Stimulated activated CD4-positive, alpha-beta T cell treated with anti-CD3 and anti-CD28 coated beads, TNF-alpha, amount 100 ng/mL, for 1 hour (primary cell): ENCODE measurements at regions not wholly inside any gene's neighbourhood (a gene's known extent, or its start where the extent isn't known, plus 50 kb on each side); places are given as distances from the start of the nearest gene placed in this dataset.

Source experiments
- DNase-seq, 3 donors: peaks; one replicate each; pipeline ENCODE4 v3.0.0-alpha.2; 2020; ENCODE audit warnings: low read depth in 3 of 3, low spot score in 1 of 3

DNA sequence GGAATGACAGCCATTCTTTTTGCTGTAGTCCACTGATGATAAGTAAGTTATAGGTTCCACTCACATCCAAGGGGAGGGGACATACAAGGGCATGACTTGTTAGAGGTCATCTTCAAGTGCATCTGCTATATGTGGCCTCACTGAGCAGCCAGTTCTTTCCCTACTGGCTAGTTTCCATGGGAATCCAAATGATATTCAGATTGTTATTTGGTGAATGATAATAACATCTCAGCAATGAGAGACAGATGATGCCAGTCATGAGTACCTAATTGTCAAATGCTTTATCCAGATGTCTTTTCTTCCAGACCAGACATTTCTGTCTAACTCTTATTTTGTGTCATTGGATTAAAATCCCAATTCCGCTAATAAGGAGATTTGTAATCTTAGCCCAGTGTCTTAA is 460.4 kb upstream of the BOD1L1 start:
- no peak for DNase-seq

DNA sequence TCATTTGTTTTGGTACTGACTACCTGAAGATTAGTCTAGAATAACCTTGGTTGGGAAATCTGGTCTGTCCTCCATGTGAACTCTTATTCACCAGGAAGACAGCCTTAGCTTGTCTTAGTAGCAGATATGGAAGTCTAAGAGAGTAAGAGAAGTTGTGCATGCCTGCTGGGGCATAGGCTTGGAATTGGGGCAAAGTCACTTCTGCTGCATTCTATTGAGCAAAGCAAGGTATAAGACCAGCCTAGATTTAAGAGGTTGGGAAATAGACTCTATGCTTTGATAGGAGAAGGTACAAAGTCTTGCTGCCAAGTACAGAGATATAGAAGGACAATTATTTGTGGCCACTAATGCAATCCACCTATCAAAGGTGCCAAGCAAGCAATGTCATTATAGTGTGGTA is 464.0 kb upstream of the BOD1L1 start:
- no peak for DNase-seq

DNA sequence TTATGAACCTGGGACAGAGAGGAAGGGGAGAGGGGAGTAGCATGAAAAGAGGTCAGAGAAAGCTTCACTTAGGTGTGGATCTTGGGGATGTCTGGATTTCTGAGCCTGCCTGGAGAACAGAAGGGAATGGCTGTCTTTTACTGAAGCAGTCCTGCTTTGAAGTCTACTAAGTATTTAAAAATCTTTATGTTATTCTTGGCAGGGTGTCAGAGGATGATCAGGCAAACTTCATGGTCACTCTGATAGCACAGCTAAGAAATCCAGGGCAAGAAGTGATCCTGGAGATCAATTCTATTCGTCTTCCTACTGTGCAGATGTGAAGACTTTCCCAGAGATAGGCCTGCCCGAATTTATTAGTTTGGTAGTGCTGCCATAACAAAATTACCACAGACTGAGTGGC is 464.4 kb upstream of the BOD1L1 start:
- no peak for DNase-seq

GRCh38 chr4:14092741-14093140 is 465.2 kb upstream of the BOD1L1 start:
- no peak for DNase-seq

DNA sequence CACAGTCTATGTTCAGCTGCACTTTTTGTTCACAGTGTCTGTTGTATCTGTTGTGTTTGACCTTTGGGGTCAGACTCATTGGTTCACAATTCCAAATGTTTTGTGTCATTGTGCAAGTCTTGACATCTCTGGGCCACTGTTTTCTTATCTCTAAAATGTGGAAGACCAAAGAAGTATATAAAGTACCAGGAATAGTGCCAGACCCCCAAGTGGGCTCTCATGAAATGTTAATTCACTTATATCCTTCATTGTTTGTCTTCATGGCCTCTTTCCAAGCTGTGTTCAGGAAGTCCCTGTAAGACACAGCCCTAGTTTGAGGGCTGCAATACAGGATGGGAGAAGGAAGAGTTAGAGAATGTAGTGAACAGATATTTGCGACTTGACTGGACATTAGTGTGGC is 468.3 kb upstream of the BOD1L1 start:
- no peak for DNase-seq

- no peak for DNase-seq
Measured at GRCh38 chr4:14096396-14096965, 469.0 kb upstream of the BOD1L1 start.

DNA sequence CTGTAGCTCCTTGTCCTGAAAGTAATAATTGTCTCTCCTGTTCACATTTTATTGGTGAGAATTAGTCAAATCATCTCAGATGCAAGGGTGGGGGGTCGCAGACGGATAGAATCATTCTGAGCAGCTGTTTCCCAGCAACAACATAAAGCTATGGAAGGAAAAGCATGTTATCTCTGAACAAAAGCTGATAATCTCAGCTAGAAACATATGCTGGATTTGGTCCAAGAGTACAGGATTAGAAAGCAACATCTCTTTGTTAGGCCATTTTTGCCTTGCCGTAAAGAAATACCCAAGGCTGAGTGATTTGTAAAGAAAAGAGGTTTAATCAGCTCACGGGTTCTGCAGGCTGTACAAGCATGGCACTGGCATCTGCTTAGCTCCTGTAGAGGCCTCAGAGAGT is 472.8 kb upstream of the BOD1L1 start:
- DNase-seq = no peak

- no peak for DNase-seq
Measured at GRCh38 chr4:14110407-14110806, 482.9 kb upstream of the BOD1L1 start.

- DNase-seq = no peak
Measured at GRCh38 chr4:14111730-14112181, 484.2 kb upstream of the BOD1L1 start.

- no peak for DNase-seq
Measured at GRCh38 chr4:14115106-14115505, 487.6 kb upstream of the BOD1L1 start.

GRCh38 chr4:14117575-14118238 is 490.2 kb upstream of the BOD1L1 start:
- DNase-seq = no peak

- no peak for DNase-seq
Measured at GRCh38 chr4:14124816-14125215, 497.3 kb upstream of the BOD1L1 start.

GRCh38 chr4:14125375-14126129 is 498.0 kb upstream of the BOD1L1 start:
- no peak for DNase-seq

DNA sequence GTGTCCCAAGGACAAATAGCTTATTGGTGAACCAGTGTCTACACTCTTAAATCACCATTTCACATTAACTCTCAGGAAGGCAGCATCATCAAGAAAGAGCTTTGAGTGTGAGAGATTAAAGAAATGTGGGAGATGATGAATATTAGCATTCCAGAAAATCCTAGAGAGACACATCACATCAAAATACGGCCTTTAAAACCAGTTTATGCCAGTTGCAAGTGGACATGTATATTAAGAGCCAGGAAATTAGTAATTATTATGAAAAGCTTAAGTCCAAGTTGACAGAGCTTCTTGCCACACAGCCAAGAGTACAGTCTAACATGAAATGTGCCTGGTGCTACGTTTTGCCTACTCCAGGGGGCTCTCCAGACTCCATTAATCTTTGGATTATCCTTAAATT is 503.0 kb upstream of the BOD1L1 start:
- no peak for DNase-seq

DNA sequence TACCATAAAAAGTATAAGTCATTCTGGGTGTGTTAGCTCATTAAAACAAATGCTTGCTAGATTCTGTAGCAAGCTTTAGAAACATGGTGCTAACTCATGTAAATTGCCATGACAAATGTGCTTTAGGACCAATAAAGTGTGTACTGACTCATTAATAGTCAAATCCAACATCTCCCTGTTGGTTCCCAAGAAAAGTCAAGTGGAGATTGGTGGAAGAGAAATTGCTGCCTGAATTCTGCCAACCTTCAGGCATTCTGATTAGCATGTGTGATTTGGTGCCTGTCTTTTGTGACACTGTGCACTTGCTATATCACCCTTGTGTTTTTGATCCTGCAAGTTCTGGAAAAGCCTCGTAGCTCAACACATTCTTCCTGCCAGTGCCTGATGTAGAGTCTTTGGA is 503.8 kb upstream of the BOD1L1 start:
- no peak for DNase-seq

DNA sequence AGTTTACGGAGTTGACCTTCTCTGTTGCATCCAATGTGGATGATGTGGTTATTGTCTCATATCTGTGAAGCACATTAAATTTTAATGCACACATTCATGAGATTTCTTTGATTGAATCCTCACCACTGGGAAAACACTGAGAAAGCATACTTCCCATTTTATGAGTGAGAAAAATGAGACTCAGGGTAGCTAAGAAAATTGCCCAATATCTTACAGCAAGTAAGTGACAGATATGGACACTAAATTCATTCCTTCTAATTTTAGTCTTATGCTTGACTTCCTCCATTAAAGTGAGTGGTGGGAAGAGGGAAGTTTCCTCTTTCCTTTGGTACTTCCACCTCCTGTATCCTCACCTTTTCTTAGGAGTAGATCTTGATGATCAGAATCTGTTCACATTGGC is 504.8 kb upstream of the BOD1L1 start:
- no peak for DNase-seq

- DNase-seq = no peak
Measured at GRCh38 chr4:14138106-14138505, 510.6 kb upstream of the BOD1L1 start.

DNA sequence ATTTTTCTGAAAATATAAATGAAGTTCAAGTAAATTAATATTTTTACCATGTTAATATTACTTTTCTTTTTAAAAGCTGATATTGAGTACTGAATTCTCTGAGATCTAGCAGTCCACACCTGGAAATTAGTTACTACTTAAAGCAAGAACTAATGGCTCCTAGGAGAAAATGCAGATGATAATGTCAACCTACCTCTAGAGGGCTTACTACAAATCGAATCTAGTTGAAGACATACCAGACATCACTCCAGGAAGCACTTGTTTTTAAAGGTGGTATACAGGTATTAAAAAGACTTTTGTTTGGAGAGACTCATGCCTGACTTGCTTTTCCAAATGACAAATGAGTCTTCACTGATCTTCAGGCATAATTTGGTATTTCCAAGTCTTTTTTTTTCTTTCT is 516.4 kb upstream of the BOD1L1 start:
- DNase-seq = no peak

DNA sequence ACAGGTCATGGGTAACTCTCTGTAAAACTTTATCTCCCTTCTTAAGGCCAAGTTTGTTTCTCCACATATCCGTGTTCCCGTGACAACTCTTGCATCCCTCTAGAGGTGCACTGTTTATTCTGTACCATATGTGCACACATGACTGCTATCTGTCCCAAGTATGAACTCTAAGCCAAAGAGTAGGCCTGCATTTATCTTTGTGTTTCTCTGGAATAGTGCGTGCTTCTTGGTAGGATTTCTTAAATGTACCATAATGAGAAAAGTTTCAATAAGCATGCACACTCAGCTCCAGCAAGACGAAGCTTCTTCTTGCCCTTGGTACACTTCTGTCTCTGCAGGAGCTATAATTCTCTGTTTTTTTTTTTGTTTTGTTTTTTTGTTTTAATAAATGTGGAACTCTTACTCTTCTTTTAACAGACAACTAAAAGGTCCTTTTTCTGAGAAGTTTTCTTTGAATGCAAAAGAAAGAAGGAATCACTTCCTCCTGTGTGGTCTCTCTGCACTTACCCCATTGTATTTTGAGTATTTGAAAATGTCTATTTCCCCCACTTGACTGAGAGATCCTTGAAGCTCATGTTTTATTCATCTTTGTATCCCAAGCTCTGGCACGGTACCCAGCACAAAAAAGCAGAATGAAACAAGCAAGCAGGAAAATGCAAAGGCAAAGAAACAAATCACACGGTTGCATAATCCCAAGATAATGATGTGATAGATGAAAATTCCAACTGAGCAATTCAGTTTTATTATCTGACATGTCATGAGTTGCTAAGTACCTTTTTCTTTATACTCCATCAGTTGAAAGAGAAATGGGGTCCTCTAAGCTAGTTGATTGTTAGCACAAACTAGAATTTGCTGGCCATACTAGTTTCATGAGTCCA is 521.9 kb upstream of the BOD1L1 start:
- DNase-seq = no peak

DNA sequence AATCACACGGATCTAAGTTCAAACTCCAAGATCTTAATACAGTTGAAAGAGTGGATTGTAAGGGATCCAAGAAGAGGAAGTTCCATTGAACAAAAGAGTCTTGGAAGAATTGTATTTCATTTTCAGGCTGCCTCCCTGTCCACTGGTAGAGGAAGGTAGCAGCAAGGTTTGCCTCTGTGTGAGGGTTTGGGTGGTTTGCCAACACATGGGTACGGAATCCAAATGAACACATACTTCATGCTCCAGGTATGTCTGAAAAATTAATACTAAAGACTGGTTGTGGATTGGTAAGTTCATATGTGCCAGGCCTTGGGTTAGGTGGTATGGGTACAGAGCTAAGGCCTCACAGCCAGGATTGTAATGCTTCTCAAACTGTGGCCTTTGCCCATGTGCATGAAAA is 523.6 kb upstream of the BOD1L1 start:
- no peak for DNase-seq

- no peak for DNase-seq
Measured at GRCh38 chr4:14152834-14153519, 525.5 kb upstream of the BOD1L1 start.
